ENCODE measurements at regions not wholly inside any gene's neighbourhood (a gene's known extent, or its start where the extent isn't known, plus 50 kb on each side); places are given as distances from the start of the nearest gene placed in this dataset.

DNA sequence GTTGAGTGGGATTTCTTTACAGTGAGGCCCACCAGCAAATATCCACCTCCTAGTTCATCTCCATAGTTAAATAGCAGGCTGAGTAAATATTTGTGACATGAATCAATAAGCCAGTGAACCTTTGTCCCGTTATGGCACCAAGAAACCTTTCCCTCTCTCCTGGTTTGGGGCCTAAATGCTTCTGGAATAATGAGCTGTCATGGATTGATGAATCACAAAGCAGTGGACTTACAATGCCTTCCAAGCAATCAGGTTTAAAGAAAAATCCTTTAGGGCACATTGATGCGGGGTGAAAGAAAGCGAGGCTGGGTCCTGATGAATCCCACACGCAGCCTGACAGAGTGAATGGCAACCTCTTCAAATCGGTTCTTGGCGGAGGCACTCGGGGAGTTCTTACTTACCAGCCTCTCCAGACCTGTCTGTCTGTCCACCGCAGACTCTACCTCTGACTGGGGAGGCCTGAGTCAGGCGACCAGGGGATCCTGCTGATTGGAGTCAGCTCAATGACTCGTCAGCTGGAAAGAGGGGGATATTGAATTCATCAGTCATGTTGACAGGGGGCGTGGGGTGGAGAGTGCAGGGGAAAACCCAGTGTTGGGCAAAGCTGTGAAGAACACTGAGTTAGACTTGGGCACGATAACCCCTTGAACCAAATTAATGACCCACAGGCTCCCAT lies 247.3 kb downstream of the PLPP3 start:
- H3K9me2 ChIP-seq (ENCODE audit: low read depth, low read length), result no peaks in the 10 kb centered on the region
- H2AFZ ChIP-seq (ENCODE audit: low read length), result no peak overlapping the region
- H3K27me3 ChIP-seq (ENCODE audit: insufficient read depth, low read length), result no peaks in the 10 kb centered on the region
- no peak overlapping the region for H3K4me3 ChIP-seq (ENCODE audit: low read depth, low read length, poor library complexity, severe bottlenecking)
- TF ChIP-seq, protein P1, sequence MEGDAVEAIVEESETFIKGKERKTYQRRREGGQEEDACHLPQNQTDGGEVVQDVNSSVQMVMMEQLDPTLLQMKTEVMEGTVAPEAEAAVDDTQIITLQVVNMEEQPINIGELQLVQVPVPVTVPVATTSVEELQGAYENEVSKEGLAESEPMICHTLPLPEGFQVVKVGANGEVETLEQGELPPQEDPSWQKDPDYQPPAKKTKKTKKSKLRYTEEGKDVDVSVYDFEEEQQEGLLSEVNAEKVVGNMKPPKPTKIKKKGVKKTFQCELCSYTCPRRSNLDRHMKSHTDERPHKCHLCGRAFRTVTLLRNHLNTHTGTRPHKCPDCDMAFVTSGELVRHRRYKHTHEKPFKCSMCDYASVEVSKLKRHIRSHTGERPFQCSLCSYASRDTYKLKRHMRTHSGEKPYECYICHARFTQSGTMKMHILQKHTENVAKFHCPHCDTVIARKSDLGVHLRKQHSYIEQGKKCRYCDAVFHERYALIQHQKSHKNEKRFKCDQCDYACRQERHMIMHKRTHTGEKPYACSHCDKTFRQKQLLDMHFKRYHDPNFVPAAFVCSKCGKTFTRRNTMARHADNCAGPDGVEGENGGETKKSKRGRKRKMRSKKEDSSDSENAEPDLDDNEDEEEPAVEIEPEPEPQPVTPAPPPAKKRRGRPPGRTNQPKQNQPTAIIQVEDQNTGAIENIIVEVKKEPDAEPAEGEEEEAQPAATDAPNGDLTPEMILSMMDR (IDR thresholded peaks at IDR 0.05; ENCODE audit: low read length), result no peak
- TF ChIP-seq EZH2 (IDR thresholded peaks at IDR 0.05; ENCODE audit: borderline replicate concordance, low read length), result no peak
- no peak overlapping the region for H3K4me2 ChIP-seq (ENCODE audit: low read length)
- H3K9ac ChIP-seq (ENCODE audit: low read length), result no peak overlapping the region
- H4K20me1 ChIP-seq (ENCODE audit: insufficient read depth, low read length), result no peaks in the 10 kb centered on the region
- H3K79me2 ChIP-seq (ENCODE audit: insufficient read depth, low read length), result no peaks in the 10 kb centered on the region
- H3F3A ChIP-seq (ENCODE audit: insufficient read depth, low read length), result no peaks in the 10 kb centered on the region
- no peaks in the 10 kb centered on the region for H3K9me3 ChIP-seq (ENCODE audit: low read length)
- H3K27ac ChIP-seq (ENCODE audit: low read depth, low read length, poor library complexity, severe bottlenecking), result no peak overlapping the region
- no peaks in the 10 kb centered on the region for H3K36me3 ChIP-seq (ENCODE audit: insufficient read depth, low read length)
- no peaks in the 10 kb centered on the region for H3K4me1 ChIP-seq (ENCODE audit: insufficient read depth, low read length, severe bottlenecking)

DNA sequence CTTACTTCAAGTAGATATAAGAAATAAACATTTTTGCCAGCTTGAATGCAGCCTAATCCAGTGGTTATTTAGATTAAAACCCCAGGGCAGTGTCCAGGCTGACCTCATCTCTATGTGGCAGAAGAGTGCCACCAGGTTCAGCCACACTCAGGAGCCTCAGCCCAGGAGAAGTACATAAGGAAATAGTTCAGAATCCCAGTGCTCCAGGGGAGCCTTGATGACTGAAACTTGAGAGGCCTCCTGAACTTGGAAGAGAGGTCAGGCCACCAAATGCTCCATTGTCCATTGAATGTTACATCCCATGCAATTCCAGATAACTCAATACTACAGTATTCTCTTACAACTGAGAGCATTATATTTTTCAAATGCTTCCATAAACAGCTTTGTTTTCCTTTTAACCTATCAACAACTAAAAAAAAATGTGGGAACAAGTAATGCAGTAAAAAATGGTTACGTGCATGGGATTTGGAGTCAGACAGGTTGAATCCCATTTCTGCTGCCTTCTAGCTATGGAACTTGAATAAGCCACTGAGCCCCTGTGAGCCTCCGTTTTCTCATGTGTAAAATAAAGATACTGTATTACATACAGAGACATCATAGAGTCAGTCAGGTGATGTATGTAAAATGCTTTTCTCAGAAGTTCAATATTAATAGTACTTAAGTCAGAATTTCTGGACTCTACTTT lies 248.0 kb downstream of the PLPP3 start:
- Histone ChIP-seq H2AFZ (ENCODE audit: low read length) (no peak overlapping the region), H3K27ac (ENCODE audit: low read depth, low read length, poor library complexity, severe bottlenecking) (no peak overlapping the region), H3K9ac (ENCODE audit: low read length) (no peak overlapping the region), H3K36me3 (ENCODE audit: insufficient read depth, low read length) (no peaks in the 10 kb centered on the region), H3K9me3 (ENCODE audit: low read length) (no peaks in the 10 kb centered on the region), H3K4me2 (ENCODE audit: low read length) (no peak overlapping the region), H3F3A (ENCODE audit: insufficient read depth, low read length) (no peaks in the 10 kb centered on the region), H3K4me3 (ENCODE audit: low read depth, low read length, poor library complexity, severe bottlenecking) (no peak overlapping the region), H3K79me2 (ENCODE audit: insufficient read depth, low read length) (no peaks in the 10 kb centered on the region), H3K4me1 (ENCODE audit: insufficient read depth, low read length, severe bottlenecking) (no peaks in the 10 kb centered on the region), H3K27me3 (ENCODE audit: insufficient read depth, low read length) (no peaks in the 10 kb centered on the region), H3K9me2 (ENCODE audit: low read depth, low read length) (no peaks in the 10 kb centered on the region), H4K20me1 (ENCODE audit: insufficient read depth, low read length) (no peaks in the 10 kb centered on the region)
- no peak for TF ChIP-seq EZH2 (IDR thresholded peaks at IDR 0.05; ENCODE audit: borderline replicate concordance, low read length)
- TF ChIP-seq, protein P1 (IDR thresholded peaks at IDR 0.05; ENCODE audit: low read length), result no peak

DNA sequence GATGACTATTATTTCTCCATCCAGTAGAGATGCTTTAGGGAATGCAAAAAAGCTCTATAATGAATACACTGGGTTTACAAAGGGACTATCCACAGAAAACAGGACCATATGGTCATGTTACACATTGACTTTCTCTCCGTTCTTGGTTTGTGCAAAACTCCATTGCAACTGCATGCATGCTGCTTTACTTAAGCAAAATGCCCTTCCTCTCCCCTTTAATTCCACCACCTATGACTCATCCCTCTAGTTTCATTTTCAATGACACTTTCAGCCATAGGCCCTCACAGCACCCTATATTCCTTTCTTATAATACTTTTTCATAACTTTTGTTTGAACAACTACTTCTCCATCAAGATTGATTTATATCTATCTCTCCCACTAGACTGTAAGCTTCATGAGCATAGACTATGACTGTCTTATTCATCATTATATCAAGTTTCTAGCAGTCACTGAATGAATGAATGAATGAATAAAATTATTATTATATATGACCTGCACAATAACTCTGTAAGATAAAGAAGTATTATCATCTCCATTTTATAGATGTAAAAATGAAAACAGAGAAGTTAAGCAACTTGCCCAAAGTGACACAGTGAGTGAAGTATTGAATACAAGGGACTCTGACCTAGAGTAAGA lies 248.9 kb downstream of the PLPP3 start:
- Histone ChIP-seq H4K20me1 (ENCODE audit: insufficient read depth, low read length) (no peaks in the 10 kb centered on the region), H3K9me3 (ENCODE audit: low read length) (no peaks in the 10 kb centered on the region), H3K9me2 (ENCODE audit: low read depth, low read length) (no peaks in the 10 kb centered on the region), H3K9ac (ENCODE audit: low read length) (no peak overlapping the region), H3K79me2 (ENCODE audit: insufficient read depth, low read length) (no peaks in the 10 kb centered on the region), H3K4me1 (ENCODE audit: insufficient read depth, low read length, severe bottlenecking) (no peaks in the 10 kb centered on the region), H3K36me3 (ENCODE audit: insufficient read depth, low read length) (no peaks in the 10 kb centered on the region), H3K27me3 (ENCODE audit: insufficient read depth, low read length) (no peaks in the 10 kb centered on the region), H2AFZ (ENCODE audit: low read length) (no peak overlapping the region), H3K4me2 (ENCODE audit: low read length) (no peak overlapping the region), H3K27ac (ENCODE audit: low read depth, low read length, poor library complexity, severe bottlenecking) (no peak overlapping the region), H3F3A (ENCODE audit: insufficient read depth, low read length) (no peaks in the 10 kb centered on the region), H3K4me3 (ENCODE audit: low read depth, low read length, poor library complexity, severe bottlenecking) (no peak overlapping the region)
- TF ChIP-seq, protein P1 (IDR thresholded peaks at IDR 0.05; ENCODE audit: low read length), result no peak
- no peak for TF ChIP-seq EZH2 (IDR thresholded peaks at IDR 0.05; ENCODE audit: borderline replicate concordance, low read length)
